HG03442 (cell line): ENCODE measurements at regions not wholly inside any gene's neighbourhood (a gene's known extent, or its start where the extent isn't known, plus 50 kb on each side); places are given as distances from the start of the nearest gene placed in this dataset.
A peak's percentile ranks its signal among the peaks of the same experiment; 100 is the strongest.

Experiments used
- ATAC-seq: cut with Tn5 transposase; IDR thresholded peaks from one replicate; pipeline ENCODE4 v1.9.1; 2021; ENCODE audit warnings: mild to moderate bottlenecking, moderate library complexity; ENCODE audit not compliant: unreplicated experiment

GRCh38 chr4:176383273-176384077 is 63.7 kb downstream of the SPCS3 start:
- ATAC-seq = no peak

DNA sequence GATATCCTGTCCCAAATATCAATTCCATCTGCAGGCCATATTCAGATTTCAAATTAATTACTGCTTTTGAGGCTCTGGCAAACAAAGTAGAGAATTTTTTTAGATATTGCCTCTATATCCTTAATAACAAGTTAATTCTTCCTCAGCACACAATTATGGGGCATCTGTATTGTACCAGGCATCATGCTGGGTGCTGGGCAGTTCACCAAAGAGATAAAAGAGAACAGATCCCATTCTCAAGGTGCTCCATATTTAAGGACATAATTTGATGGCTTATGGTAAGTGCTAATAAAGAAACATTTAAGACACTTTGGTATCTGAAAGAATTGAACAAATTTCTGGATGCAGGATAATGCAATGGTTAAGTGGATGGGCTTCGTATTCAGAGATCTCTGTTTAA is 65.8 kb downstream of the SPCS3 start:
- no peak for ATAC-seq

DNA sequence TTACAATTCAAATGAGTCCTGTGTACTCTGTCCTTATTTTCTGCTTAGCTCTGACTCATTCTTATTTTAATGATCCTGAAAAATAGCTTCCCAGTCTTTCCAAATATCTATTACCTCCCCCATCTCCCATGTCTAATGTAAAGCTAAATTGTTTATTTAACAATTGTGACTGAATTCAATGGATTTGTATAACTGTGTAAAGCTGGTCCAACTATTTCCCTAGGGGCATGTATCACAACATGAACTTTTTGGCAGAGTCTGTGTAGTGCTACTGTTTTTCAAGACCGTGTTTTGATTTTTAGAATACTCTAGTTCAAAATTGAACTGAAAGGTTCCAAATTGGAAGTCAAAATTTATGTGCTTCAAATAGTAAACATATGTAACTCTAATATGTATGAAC is 67.8 kb downstream of the SPCS3 start:
- no peak for ATAC-seq

DNA sequence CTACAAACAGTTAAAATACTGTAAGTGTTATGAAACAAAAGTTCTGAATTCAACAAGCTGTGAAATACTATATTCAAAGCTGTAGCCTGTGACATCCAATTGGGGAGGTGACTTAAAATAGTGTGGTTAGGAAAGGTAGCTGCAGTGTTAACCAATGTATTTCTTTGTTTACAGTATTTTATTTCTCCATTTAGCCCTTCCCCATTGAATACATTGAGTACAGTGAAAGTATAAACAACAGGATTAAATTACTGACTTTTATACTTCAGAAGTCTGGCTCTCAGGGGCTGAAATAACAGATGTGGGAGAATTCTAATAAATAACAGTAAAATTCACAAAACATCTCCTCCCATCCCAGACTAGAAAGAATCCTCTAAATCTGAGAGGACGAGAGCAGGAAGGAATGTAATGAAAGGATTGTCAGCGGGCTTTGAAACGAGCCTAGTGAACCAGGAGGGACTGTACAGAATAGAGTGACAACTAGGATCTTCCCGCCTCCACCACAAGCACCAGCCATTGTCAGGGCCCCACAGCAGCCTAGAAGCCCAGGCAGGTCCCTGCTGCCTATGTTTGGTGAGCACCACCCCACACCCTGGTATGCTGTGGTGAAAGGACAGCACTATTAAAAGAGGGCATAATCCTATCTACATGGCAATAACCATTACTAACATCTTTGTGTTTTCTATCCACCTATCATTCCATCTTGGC is 73.7 kb downstream of the SPCS3 start:
- no peak for ATAC-seq

- no peak for ATAC-seq
Measured at GRCh38 chr4:176400816-176401461, 81.2 kb downstream of the SPCS3 start.

DNA sequence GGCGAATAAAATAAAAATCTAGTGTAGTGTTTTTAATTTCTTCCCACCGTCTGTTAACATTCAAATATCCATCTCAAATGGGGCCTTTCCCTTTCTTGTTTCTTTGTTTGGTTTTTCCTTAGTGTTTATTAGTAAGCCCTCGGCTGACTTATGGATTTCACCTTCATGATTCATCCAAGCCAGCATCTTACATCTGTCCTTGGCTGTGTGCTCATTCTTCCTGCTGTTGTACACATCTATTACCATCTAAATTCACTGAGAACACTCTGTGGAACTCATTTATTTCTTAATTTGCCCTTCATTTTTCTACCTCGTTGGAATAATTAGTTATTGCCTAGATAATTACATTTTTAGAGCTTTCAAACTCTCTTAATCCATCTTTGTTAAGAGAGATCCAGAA is 84.9 kb downstream of the SPCS3 start:
- ATAC-seq = no peak

- ATAC-seq = no peak
Measured at GRCh38 chr4:176406297-176406696, 86.5 kb downstream of the SPCS3 start.

- no peak for ATAC-seq
Measured at GRCh38 chr4:176406736-176407135, 87.0 kb downstream of the SPCS3 start.

DNA sequence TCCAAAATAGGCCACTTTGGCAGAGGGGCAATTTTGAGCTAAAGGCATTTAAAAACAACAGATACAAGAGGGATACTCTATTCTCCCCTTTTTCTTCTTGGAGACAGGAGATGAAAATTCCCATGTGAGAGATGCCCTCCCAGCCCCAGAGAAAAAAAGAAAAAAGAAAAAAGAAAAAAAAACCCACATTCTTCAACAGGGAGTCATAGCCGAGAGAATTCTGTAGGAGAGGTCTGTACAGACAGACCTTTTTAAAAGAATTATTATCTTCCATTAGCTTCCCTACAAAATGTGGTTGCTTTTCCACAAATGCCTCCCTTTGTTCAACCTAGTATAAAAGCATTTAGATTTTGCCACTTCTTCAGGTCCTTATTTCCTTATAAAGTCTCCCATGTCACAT is 89.9 kb downstream of the SPCS3 start:
- no peak for ATAC-seq

DNA sequence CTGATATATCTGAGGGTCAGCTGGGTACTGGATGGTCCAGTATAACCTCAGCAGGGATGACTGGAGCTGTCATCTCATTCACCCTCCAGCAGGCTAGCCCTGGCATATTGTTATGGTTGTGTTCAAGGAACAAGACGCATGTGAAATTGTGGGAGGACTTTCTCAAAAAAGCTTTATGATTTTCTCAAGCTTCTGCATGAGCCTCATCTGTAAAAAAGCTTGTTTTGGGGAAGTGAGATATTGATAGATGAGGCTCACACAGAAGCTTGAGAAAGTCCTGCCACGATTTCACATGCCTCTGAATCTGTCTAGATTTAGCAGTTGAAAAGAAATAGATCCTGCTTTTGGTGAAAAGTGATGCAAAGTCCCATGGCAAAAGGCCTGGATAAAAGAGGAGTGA is 93.4 kb downstream of the SPCS3 start:
- peak; percentile 84 for ATAC-seq

GRCh38 chr4:176422001-176422400 is 102.2 kb downstream of the SPCS3 start:
- ATAC-seq = no peak

GRCh38 chr4:176422511-176422910 is 102.7 kb downstream of the SPCS3 start:
- ATAC-seq = no peak

DNA sequence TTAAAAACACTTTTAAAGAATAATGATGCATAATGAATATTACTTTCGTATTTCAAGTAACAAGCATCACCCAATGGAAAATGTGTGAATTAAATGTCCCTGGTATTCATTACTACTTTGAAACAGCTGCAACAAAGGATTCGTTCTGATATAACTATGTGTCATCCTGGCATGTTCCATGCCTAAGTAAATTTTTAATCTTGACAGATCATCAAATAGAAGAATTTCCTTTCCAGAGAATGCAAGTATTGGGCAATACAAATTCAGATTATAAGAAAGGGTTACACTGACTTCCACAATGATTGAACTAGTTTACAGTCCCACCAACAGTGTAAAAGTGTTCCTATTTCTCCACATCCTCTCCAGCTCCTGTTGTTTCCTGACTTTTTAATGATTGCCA is 105.3 kb downstream of the SPCS3 start:
- ATAC-seq = no peak

DNA sequence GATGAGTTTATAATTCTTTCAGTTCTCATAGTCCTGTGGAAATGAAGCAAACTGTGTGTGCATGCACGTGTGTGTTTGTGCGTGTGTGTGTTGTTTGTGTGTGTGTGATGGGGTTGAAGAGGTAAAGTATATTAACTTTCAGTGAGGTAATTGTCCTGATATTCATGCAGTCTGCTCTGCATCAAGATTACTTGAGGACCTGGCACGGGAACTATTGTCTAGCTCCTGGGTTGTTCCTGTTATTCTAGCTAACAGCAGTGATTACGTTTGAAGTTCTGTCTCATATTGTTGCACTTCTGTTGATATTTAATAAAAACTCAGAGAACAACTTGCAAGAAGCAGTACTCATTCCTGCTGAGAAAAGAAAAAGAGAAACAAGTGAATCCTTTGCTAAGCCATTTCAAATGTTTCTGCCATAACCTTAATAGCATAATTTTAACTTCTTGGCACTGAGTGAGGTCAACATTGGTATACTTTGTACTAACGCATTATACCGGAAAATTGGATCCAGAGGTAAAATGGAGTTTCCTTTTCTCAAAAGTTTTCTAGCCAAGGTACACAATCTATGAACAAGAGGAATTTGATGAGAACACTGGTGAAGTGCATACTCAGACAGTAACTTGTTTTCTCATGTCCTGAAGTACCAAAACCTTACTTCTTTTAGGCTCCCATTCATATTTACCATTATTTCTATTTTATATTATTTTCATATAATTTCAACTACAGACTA is 113.2 kb downstream of the SPCS3 start:
- no peak for ATAC-seq

GRCh38 chr4:176433983-176434382 is 114.2 kb downstream of the SPCS3 start:
- ATAC-seq = no peak

DNA sequence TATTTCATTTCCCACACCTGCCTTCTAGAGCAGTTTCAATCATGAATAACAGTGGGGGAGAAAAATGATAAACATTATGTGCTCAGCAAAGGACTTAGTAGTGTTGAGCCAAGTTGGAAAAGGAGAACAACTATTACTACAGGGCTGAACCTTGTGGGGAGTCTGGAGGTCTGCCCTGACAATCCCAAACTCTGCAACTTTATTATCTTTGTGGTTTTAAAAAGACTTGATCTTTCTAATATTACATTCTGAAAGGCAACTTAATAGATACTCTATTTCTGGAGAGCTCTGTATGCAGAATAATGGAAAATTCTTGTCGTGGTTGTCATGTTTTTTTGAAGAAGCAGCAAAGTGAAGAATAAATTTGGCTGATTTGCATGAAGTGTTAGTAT is 116.1 kb downstream of the SPCS3 start:
- ATAC-seq = no peak

- ATAC-seq = peak; percentile 64
Measured at GRCh38 chr4:176436293-176436973, 116.7 kb downstream of the SPCS3 start.

GRCh38 chr4:176437756-176438155 is 118.0 kb downstream of the SPCS3 start:
- no peak for ATAC-seq

DNA sequence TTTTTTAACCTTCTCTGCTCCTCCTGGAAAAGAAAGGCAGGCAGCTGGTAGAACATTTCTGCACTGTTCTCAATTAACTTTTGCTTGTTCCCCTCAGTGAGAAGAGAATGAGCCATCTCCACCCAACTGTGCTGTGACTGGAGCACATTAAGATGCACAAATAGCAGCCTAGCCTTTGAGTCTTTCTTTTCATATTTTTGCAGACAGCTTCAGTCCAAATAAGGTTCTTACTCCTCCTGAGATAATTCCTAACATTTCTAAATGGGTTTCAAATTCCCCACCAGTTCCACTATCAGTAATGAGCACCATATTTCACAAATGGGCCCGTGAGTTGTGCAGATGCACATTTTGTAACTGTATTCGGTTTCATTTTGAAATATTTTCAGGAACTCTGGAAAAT is 118.6 kb downstream of the SPCS3 start:
- no peak for ATAC-seq

GRCh38 chr4:176439611-176440010 is 119.8 kb downstream of the SPCS3 start:
- no peak for ATAC-seq

DNA sequence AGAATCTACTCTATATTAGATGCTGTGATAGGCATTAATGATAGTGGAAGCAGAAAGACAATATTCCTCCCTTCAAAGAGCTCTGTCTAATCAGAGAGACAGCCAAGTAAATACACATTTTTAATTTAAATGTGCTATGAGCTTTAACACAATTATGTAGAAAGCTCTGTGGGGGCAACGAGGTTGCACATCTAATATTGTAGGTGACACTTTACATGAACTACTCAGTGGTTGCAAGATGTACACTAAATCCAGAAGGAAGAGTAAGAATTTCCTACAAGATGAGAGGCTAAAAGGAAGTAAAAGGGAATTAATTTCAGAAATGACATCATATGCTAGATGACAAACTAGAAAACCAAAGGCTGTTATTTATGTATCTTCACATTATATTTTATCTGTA is 120.9 kb downstream of the SPCS3 start:
- ATAC-seq = no peak
